Thoracic aorta (tissue), 2 donors: ENCODE measurements at regions not wholly inside any gene's neighbourhood (a gene's known extent, or its start where the extent isn't known, plus 50 kb on each side); places are given as distances from the start of the nearest gene placed in this dataset.

Experiments
- ATAC-seq: fragments of 150-250 bp; one replicate; pipeline ENCODE4 v1.8.0; 2017; ENCODE audit warnings: low read depth; ENCODE audit not compliant: insufficient number of reproducible peaks, low FRiP score
- DNase-seq: peaks from one replicate; pipeline ENCODE4 v3.0.0-alpha.2; 2020; ENCODE audit warnings: low spot score
- H3K27ac ChIP-seq, 2 donors: fragments of 200-600 bp; sonication (generic); 1 replicate in 1 of 2; 2 replicates in 1 of 2; pipeline ENCODE4 v1.5.1; 2016; ENCODE audit warnings: mild to moderate bottlenecking in 2 of 2, moderate library complexity in 2 of 2
- H3K27me3 ChIP-seq: fragments of 200-600 bp; sonication (generic); replicated peaks from 2 replicates; pipeline ENCODE4 v1.6.0; 2016; ENCODE audit warnings: mild to moderate bottlenecking; ENCODE audit not compliant: insufficient read depth
- H3K36me3 ChIP-seq: fragments of 200-600 bp; sonication (generic); one replicate; pipeline ENCODE4 v1.5.1; 2016
- H3K4me1 ChIP-seq, 2 donors: fragments of 200-600 bp; sonication (generic); 1 replicate in 1 of 2; 2 replicates in 1 of 2; pipeline versions ENCODE4 v1.5.1 to v1.6.0; 2016; ENCODE audit warnings: low read depth in 2 of 2, mild to moderate bottlenecking in 1 of 2; ENCODE audit not compliant: control insufficient read depth in 1 of 2
- H3K4me3 ChIP-seq: fragments of 200-600 bp; sonication (generic); 2 replicates; pipeline ENCODE4 v1.5.1; 2016; ENCODE audit warnings: mild to moderate bottlenecking
- H3K9me3 ChIP-seq: fragments of 200-600 bp; sonication (generic); 2 replicates; pipeline ENCODE4 v1.5.1; 2016
- TF ChIP-seq, protein P1 (sequence below): fragments of 200-600 bp; sonication (generic); IDR thresholded peaks from one replicate; pipeline ENCODE4 v1.5.1; 2019; ENCODE audit warnings: antibody characterized with exemption

GRCh38 chr12:88303335-88303734, 161.2 kb downstream of the TMTC3 start:
- H3K4me1 ChIP-seq = peaks cover 0 to 22% of the 10 kb centered on the region in 2 donors
- no peaks in the 10 kb centered on the region for H3K27me3 ChIP-seq
- H3K36me3 ChIP-seq = no peaks in the 10 kb centered on the region
- H3K4me3 ChIP-seq = no peak overlapping the region
- ATAC-seq (no peak), DNase-seq (no peak)
- TF ChIP-seq, protein P1, sequence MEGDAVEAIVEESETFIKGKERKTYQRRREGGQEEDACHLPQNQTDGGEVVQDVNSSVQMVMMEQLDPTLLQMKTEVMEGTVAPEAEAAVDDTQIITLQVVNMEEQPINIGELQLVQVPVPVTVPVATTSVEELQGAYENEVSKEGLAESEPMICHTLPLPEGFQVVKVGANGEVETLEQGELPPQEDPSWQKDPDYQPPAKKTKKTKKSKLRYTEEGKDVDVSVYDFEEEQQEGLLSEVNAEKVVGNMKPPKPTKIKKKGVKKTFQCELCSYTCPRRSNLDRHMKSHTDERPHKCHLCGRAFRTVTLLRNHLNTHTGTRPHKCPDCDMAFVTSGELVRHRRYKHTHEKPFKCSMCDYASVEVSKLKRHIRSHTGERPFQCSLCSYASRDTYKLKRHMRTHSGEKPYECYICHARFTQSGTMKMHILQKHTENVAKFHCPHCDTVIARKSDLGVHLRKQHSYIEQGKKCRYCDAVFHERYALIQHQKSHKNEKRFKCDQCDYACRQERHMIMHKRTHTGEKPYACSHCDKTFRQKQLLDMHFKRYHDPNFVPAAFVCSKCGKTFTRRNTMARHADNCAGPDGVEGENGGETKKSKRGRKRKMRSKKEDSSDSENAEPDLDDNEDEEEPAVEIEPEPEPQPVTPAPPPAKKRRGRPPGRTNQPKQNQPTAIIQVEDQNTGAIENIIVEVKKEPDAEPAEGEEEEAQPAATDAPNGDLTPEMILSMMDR = no peak
- no peaks in the 10 kb centered on the region for H3K9me3 ChIP-seq
- H3K27ac ChIP-seq = no peak overlapping the region

DNA sequence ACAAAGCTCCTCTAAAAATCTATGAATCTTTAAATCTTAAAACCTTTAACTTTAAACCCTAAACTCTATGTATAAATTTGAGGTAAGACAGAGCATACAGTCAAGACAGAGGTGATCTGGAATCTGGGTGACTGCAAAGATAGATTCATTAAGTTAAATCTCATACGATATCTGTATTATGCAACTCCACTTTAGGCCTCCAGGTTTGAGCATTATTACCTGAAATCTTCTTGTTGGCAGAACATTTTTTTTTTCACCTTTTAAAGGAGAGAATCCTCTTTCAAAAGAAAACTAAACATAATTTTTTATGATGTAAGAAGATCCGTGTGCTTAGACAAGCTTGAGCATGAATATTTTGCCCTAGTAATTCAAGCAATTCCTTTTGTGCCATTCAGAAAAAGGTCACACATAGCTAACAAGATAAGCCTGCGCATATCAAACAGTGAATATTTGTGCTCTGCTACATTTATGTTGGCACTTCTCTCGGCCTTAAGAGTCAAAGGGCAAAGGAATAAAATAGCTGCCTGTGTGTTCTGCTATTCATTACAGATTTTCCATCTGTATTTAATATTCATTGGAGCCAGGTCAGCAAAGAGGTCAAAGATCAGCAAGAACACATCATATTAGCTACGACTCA, 163.3 kb downstream of the TMTC3 start:
- Histone ChIP-seq H3K4me1 (peaks cover 6 to 7% of the 10 kb centered on the region in 2 donors), H3K27me3 (no peaks in the 10 kb centered on the region), H3K9me3 (no peaks in the 10 kb centered on the region), H3K27ac (no peak overlapping the region), H3K4me3 (no peak overlapping the region), H3K36me3 (no peaks in the 10 kb centered on the region)
- DNase-seq (no peak), ATAC-seq (no peak)
- TF ChIP-seq, protein P1 = no peak

- Histone ChIP-seq H3K4me1 (peaks cover 6 to 7% of the 10 kb centered on the region in 2 donors), H3K36me3 (no peaks in the 10 kb centered on the region), H3K9me3 (no peaks in the 10 kb centered on the region), H3K27me3 (no peaks in the 10 kb centered on the region), H3K4me3 (no peak overlapping the region), H3K27ac (no peak overlapping the region)
- TF ChIP-seq, protein P1 = no peak
- no peak for ATAC-seq
- DNase-seq = no peak
These were observed 164.5 kb downstream of the TMTC3 start for GRCh38 chr12:88306471-88307069.

DNA sequence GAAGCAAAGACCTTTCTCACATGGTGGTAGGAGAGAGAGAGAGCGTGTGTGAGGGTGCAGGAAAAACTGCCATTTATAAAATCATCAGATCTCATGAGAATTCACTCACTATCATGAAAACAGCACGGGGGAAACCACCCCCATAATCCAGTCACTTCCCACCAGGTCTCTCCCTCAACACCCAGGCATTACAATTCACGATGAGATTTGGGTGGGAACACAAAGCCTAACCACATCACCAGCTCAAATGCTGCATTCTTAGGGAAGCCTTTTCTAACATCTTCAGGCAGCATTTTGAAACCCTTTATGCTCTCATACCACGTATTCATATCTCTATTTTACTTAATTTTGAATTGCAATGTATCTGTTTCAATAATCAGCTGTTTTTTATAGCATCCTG, 165.9 kb downstream of the TMTC3 start:
- H3K27ac ChIP-seq = no peak overlapping the region
- DNase-seq (no peak), ATAC-seq (no peak)
- no peaks in the 10 kb centered on the region for H3K36me3 ChIP-seq
- no peaks in the 10 kb centered on the region for H3K27me3 ChIP-seq
- H3K9me3 ChIP-seq = no peaks in the 10 kb centered on the region
- TF ChIP-seq, protein P1 = no peak
- no peak overlapping the region for H3K4me3 ChIP-seq
- peaks cover 6 to 7% of the 10 kb centered on the region in 2 donors for H3K4me1 ChIP-seq

DNA sequence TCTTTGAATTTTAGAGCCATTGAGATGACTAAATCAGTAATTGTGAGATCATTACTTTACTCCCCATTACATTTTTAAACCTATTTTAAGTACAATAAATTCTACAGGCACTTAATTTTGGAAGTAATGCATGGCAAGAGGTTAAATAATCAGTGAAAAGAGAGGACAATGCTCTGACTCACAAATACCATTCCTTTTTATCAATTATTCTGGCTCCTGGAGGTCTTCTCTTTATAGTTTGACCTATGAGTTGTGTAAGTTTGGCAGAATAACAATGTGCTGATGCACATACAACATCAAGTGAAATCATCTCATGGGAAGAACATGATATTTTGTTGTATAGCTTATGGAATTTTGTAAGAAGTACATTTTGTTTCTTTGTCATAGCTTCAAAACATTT, 166.7 kb downstream of the TMTC3 start:
- Histone ChIP-seq H3K4me3 (no peak overlapping the region), H3K27me3 (no peaks in the 10 kb centered on the region), H3K36me3 (no peaks in the 10 kb centered on the region), H3K9me3 (no peaks in the 10 kb centered on the region), H3K27ac (no peak overlapping the region), H3K4me1 (peaks cover 6 to 7% of the 10 kb centered on the region in 2 donors)
- TF ChIP-seq, protein P1 = no peak
- no peak for ATAC-seq
- DNase-seq = no peak
